Smooth muscle cell (in vitro differentiated cells): ENCODE measurements at regions not wholly inside any gene's neighbourhood (a gene's known extent, or its start where the extent isn't known, plus 50 kb on each side); places are given as distances from the start of the nearest gene placed in this dataset.

Experiments used
- DNase-seq: peaks from one replicate; lab custom pipeline; 2025; ENCODE audit not compliant: unreplicated experiment; lab: John Stamatoyannopoulos, UW
- H2AFZ ChIP-seq: fragments of 200-600 bp; sonication (generic); 2 replicates; pipeline ENCODE4 v1.6.0; 2016; ENCODE audit warnings: antibody characterized with exemption, low read depth, mild to moderate bottlenecking
- H3F3A ChIP-seq: fragments of 200-600 bp; sonication (generic); 2 replicates; pipeline ENCODE4 v1.6.0; 2017; ENCODE audit warnings: antibody characterized with exemption, low read depth
- H3K27ac ChIP-seq: fragments of 200-600 bp; sonication (generic); 2 replicates; pipeline ENCODE4 v1.5.1; 2016; ENCODE audit warnings: low read depth, mild to moderate bottlenecking
- H3K27me3 ChIP-seq: fragments of 200-600 bp; sonication (generic); 2 replicates; pipeline ENCODE4 v1.6.1; 2016; ENCODE audit warnings: low read depth, mild to moderate bottlenecking
- H3K36me3 ChIP-seq: fragments of 200-600 bp; sonication (generic); 2 replicates; pipeline ENCODE4 v1.5.1; 2016; ENCODE audit warnings: low read depth
- H3K4me1 ChIP-seq: fragments of 200-600 bp; sonication (generic); 2 replicates; pipeline ENCODE4 v1.5.1; 2016; ENCODE audit warnings: low read depth
- H3K4me2 ChIP-seq: fragments of 200-600 bp; sonication (generic); 2 replicates; pipeline ENCODE4 v1.6.0; 2016; ENCODE audit warnings: mild to moderate bottlenecking
- H3K4me3 ChIP-seq: fragments of 200-600 bp; sonication (generic); 2 replicates; pipeline ENCODE4 v1.5.1; 2016; ENCODE audit warnings: mild to moderate bottlenecking
- H3K79me2 ChIP-seq: fragments of 200-600 bp; sonication (generic); 2 replicates; pipeline ENCODE4 v1.6.0; 2016; ENCODE audit warnings: low read depth, mild to moderate bottlenecking
- H3K9ac ChIP-seq: fragments of 200-600 bp; sonication (generic); 2 replicates; pipeline ENCODE4 v1.6.0; 2016; ENCODE audit warnings: low read depth
- H3K9me3 ChIP-seq: fragments of 200-600 bp; sonication (generic); replicated peaks from 2 replicates; pipeline ENCODE4 v1.5.1; 2016; ENCODE audit warnings: low read depth
- H4K20me1 ChIP-seq: fragments of 200-600 bp; sonication (generic); 2 replicates; pipeline ENCODE4 v1.6.0; 2016; ENCODE audit warnings: low read depth
- WGBS: methylation state at CpG from one replicate; pipeline ENCODE4 v1.1.7; 2016; ENCODE audit warnings: low lambda C conversion rate; 5-methylcytosine and 5-hydroxymethylcytosine counted together
- TF ChIP-seq, protein P1 (sequence below): fragments of 200-600 bp; sonication (generic); IDR thresholded peaks from 2 replicates; pipeline ENCODE4 v1.5.1; 2017; ENCODE audit warnings: borderline replicate concordance, mild to moderate bottlenecking, antibody characterized with exemption; ENCODE audit not compliant: insufficient read depth, poor library complexity, severe bottlenecking

DNA sequence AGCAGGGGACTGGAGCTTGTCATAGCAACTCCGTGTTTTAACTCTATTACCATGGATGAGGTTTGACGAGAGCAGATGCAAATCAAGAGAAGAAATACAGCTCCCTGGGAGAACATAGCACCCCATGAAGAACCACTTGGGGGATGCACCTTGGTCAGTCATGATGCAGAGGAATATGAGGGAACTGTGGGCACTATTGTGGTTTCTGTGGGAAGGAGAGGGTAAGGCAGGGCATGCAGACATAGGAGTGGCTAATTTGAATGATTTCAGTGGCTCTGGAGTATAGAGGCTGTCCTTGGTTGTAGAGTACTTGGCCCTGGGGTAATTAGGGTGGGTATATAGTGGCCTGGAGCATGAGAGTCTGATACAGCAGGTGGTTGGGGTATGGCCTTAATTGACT is 131.9 kb downstream of the EDEM1 start:
- Histone ChIP-seq H2AFZ (no peak overlapping the region), H3K36me3 (no peaks in the 10 kb centered on the region), H3K9me3 (no peaks in the 10 kb centered on the region), H3K4me2 (no peak overlapping the region), H3F3A (no peaks in the 10 kb centered on the region), H3K79me2 (no peaks in the 10 kb centered on the region), H3K27ac (no peak overlapping the region), H3K27me3 (no peaks in the 10 kb centered on the region), H3K4me3 (no peak overlapping the region), H3K4me1 (peaks cover 6% of the 10 kb centered on the region), H3K9ac (no peak overlapping the region), H4K20me1 (no peaks in the 10 kb centered on the region)
- 95% methylated on average over 2 of the region's 2 CpGs for WGBS
- no peak for DNase-seq
- TF ChIP-seq, protein P1, sequence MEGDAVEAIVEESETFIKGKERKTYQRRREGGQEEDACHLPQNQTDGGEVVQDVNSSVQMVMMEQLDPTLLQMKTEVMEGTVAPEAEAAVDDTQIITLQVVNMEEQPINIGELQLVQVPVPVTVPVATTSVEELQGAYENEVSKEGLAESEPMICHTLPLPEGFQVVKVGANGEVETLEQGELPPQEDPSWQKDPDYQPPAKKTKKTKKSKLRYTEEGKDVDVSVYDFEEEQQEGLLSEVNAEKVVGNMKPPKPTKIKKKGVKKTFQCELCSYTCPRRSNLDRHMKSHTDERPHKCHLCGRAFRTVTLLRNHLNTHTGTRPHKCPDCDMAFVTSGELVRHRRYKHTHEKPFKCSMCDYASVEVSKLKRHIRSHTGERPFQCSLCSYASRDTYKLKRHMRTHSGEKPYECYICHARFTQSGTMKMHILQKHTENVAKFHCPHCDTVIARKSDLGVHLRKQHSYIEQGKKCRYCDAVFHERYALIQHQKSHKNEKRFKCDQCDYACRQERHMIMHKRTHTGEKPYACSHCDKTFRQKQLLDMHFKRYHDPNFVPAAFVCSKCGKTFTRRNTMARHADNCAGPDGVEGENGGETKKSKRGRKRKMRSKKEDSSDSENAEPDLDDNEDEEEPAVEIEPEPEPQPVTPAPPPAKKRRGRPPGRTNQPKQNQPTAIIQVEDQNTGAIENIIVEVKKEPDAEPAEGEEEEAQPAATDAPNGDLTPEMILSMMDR: no peak

- Histone ChIP-seq H3K9me3 (no peaks in the 10 kb centered on the region), H3K4me1 (peaks cover 6% of the 10 kb centered on the region), H3K36me3 (no peaks in the 10 kb centered on the region), H4K20me1 (no peaks in the 10 kb centered on the region), H3K27me3 (no peaks in the 10 kb centered on the region), H3K4me2 (no peak overlapping the region), H3K4me3 (no peak overlapping the region), H3K9ac (no peak overlapping the region), H2AFZ (no peak overlapping the region), H3F3A (no peaks in the 10 kb centered on the region), H3K79me2 (no peaks in the 10 kb centered on the region), H3K27ac (no peak overlapping the region)
- TF ChIP-seq, protein P1: no peak
- DNase-seq: no peak
Measured at GRCh38 chr3:5321666-5322340, 134.3 kb downstream of the EDEM1 start.

DNA sequence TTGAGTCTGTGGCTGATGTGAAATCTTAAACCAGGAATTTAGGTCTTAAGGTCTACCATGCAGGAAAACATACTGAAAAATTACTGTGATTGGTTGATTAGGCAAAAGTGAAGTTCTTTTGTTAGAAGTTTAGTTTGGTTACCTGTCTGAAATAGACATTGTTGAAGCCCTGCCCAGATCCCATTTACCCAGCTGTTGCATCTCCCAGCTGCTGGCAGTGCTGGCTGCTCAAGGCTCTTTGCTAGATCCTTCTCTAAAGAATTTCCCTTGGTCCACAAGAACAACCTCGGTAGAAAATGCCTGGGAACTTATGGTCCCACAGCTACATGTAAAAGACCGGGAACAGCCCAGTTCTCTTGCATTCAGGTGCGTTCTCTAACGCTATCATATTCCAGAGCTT is 137.3 kb downstream of the EDEM1 start:
- no peaks in the 10 kb centered on the region for H3F3A ChIP-seq
- H3K4me1 ChIP-seq: peaks cover 6% of the 10 kb centered on the region
- TF ChIP-seq, protein P1: no peak
- H3K27ac ChIP-seq: no peak overlapping the region
- no peaks in the 10 kb centered on the region for H4K20me1 ChIP-seq
- no peak for DNase-seq
- no peaks in the 10 kb centered on the region for H3K9me3 ChIP-seq
- 61% methylated on average over 4 of the region's 4 CpGs for WGBS
- H3K27me3 ChIP-seq: no peaks in the 10 kb centered on the region
- no peaks in the 10 kb centered on the region for H3K79me2 ChIP-seq
- H3K9ac ChIP-seq: no peak overlapping the region
- H2AFZ ChIP-seq: no peak overlapping the region
- H3K4me3 ChIP-seq: no peak overlapping the region
- no peak overlapping the region for H3K4me2 ChIP-seq
- no peaks in the 10 kb centered on the region for H3K36me3 ChIP-seq

DNA sequence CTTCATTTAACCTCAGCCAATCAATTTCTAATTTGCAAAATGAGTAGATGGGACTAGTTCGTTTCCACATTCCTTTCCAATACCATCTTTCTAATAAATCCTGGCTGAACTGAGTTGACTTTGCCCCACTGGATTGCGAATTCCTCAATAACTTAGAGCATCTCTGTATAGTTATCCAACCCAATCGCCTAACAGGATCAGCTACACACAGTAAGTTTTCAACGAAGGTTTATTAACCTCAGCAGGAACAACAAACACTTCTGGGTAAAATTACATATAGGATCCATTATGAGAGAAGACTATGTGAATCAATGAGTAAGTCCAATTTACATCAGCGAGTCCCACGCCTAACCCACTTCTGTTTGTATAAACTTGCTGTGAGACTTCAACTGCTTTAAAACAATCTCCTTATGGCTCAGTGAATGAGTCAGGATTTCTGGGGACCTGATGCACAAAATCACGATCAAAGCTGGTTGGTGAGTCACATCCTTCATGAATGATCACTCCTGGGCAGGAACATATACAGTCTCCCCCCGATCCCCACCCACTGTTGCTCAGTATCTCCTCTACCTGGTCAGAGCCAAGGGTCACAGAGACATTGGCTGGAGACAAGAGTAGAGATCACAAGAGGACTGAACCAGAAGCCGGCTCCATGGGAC is 142.8 kb downstream of the EDEM1 start:
- Histone ChIP-seq H4K20me1 (no peaks in the 10 kb centered on the region), H3K9me3 (no peaks in the 10 kb centered on the region), H3K27ac (peak overlapping the region; percentile 57), H3K4me1 (no peaks in the 10 kb centered on the region), H3K9ac (no peak overlapping the region), H3F3A (no peaks in the 10 kb centered on the region), H3K79me2 (no peaks in the 10 kb centered on the region), H3K4me2 (peak overlapping the region; percentile 12), H3K36me3 (no peaks in the 10 kb centered on the region), H3K27me3 (no peaks in the 10 kb centered on the region), H2AFZ (no peak overlapping the region), H3K4me3 (no peak overlapping the region)
- DNase-seq: no peak
- WGBS: 58% methylated on average over 9 of the region's 9 CpGs
- TF ChIP-seq, protein P1: no peak
